Neural cell (in vitro differentiated cells): ENCODE measurements at regions not wholly inside any gene's neighbourhood (a gene's known extent, or its start where the extent isn't known, plus 50 kb on each side); places are given as distances from the start of the nearest gene placed in this dataset.
"Not testable (repeated sequence)": the region's sequence is repeated elsewhere in the genome, so short reads cannot be mapped to it uniquely, and the experiment has no call there.

ENCODE experiments used
- H2AFZ ChIP-seq: fragments of 200-600, 300-800 bp; sonication (generic), shearing (Covaris generic); 2 replicates; pipeline ENCODE4 v1.6.0; 2014; ENCODE audit warnings: low read depth, mild to moderate bottlenecking, antibody characterized with exemption, low read length, moderate library complexity
- H3F3A ChIP-seq: fragments of 200-600 bp; shearing (Covaris generic); 2 replicates; pipeline ENCODE4 v1.6.1; 2016; ENCODE audit warnings: mild to moderate bottlenecking, moderate library complexity, mixed read lengths, antibody characterized with exemption, low read length; ENCODE audit not compliant: insufficient read depth, poor library complexity, severe bottlenecking
- H3K27ac ChIP-seq: fragments of 200-600, 300-800 bp; sonication (generic), shearing (Covaris generic); 2 replicates; pipeline ENCODE4 v1.5.1; 2014; ENCODE audit warnings: mild to moderate bottlenecking, low read length, moderate library complexity
- H3K27me3 ChIP-seq: fragments of 300-800, 200-600 bp; sonication (generic), shearing (Covaris generic); 2 replicates; pipeline ENCODE4 v1.6.0; 2014; ENCODE audit warnings: mild to moderate bottlenecking, low read depth, low read length, moderate library complexity; ENCODE audit not compliant: insufficient read depth
- H3K36me3 ChIP-seq: fragments of 300-800, 200-600 bp; sonication (generic), shearing (Covaris generic); 2 replicates; pipeline ENCODE4 v1.5.1; 2014; ENCODE audit warnings: mild to moderate bottlenecking, antibody characterized with exemption, low read length, moderate library complexity; ENCODE audit not compliant: insufficient read depth
- H3K4me2 ChIP-seq: fragments of 300-800, 200-600 bp; sonication (generic), shearing (Covaris generic); 2 replicates; pipeline ENCODE4 v1.6.0; 2014; ENCODE audit warnings: mild to moderate bottlenecking, low read length
- H3K4me3 ChIP-seq: fragments of 300-800, 200-600 bp; sonication (generic), shearing (Covaris generic); 2 replicates; pipeline ENCODE4 v1.5.1; 2014; ENCODE audit warnings: mild to moderate bottlenecking, low read length, moderate library complexity
- H3K79me2 ChIP-seq: fragments of 200-600 bp; shearing (Covaris generic); replicated peaks from 2 replicates; pipeline ENCODE4 v1.6.0; 2014; ENCODE audit warnings: mild to moderate bottlenecking, low read length, moderate library complexity; ENCODE audit not compliant: insufficient read depth
- H3K9ac ChIP-seq: fragments of 300-800, 200-600 bp; sonication (generic), shearing (Covaris generic); 2 replicates; pipeline ENCODE4 v1.6.1; 2016; ENCODE audit warnings: mild to moderate bottlenecking, low read length, mixed read lengths
- H3K9me2 ChIP-seq: fragments of 200-600 bp; shearing (Covaris generic); 2 replicates; pipeline ENCODE4 v1.6.1; 2016; ENCODE audit warnings: mild to moderate bottlenecking, low read length, mixed read lengths; ENCODE audit not compliant: insufficient read depth
- H3K9me3 ChIP-seq: fragments of 200-600, 300-800 bp; sonication (generic), shearing (Covaris generic); 2 replicates; pipeline ENCODE4 v1.6.1; 2016; ENCODE audit warnings: mild to moderate bottlenecking, mixed run types, low read length, moderate library complexity, mixed read lengths
- H4K20me1 ChIP-seq: fragments of 200-600 bp; shearing (Covaris generic); 2 replicates; pipeline ENCODE4 v1.6.1; 2016; ENCODE audit warnings: mild to moderate bottlenecking, mixed run types; ENCODE audit not compliant: insufficient read depth
- CTCF ChIP-seq: fragments of 450-650 bp; IDR thresholded peaks from 2 replicates; pipeline ENCODE4 v1.5.1; 2014; ENCODE audit warnings: antibody characterized with exemption, mild to moderate bottlenecking, moderate library complexity; ENCODE audit not compliant: poor library complexity, severe bottlenecking
- EP300 ChIP-seq: fragments of 450-650 bp; conservative IDR thresholded peaks from 2 replicates; pipeline ENCODE4 v1.6.1; 2014; ENCODE audit warnings: antibody characterized with exemption, mild to moderate bottlenecking, moderate library complexity; ENCODE audit not compliant: poor library complexity, severe bottlenecking
- EZH2 ChIP-seq: fragments of 200-600, 300-800 bp; shearing (Covaris generic), sonication (generic); IDR thresholded peaks from 2 replicates; pipeline ENCODE4 v1.6.1; 2014; ENCODE audit warnings: antibody characterized with exemption, low read length, borderline replicate concordance, mild to moderate bottlenecking; ENCODE audit not compliant: insufficient read depth, poor library complexity, severe bottlenecking
- MXI1 ChIP-seq: fragments of 450-650 bp; conservative IDR thresholded peaks from 2 replicates; pipeline ENCODE4 v1.6.1; 2014; ENCODE audit warnings: antibody characterized with exemption, mild to moderate bottlenecking; ENCODE audit not compliant: poor library complexity, severe bottlenecking
- POLR2AphosphoS5 ChIP-seq: IDR thresholded peaks from 2 replicates; pipeline ENCODE4 v1.6.1; 2012
- RAD21 ChIP-seq: fragments of 450-650 bp; conservative IDR thresholded peaks from 2 replicates; pipeline ENCODE4 v1.6.1; 2014; ENCODE audit warnings: antibody characterized with exemption, mild to moderate bottlenecking, moderate library complexity
- REST ChIP-seq: IDR thresholded peaks from 2 replicates; pipeline ENCODE4 v1.6.1; 2012; ENCODE audit warnings: borderline replicate concordance
- SMC3 ChIP-seq: fragments of 450-650 bp; conservative IDR thresholded peaks from 2 replicates; pipeline ENCODE4 v1.6.1; 2014; ENCODE audit warnings: antibody characterized with exemption, mild to moderate bottlenecking, moderate library complexity; ENCODE audit not compliant: poor library complexity
- TAF1 ChIP-seq: IDR thresholded peaks from 2 replicates; pipeline ENCODE4 v1.6.1; 2012; ENCODE audit warnings: low read depth

GRCh38 chr18:38750751-38751150 lies 1185.2 kb upstream of the CELF4 start:
- H3K4me3 ChIP-seq = no peak overlapping the region
- H3F3A ChIP-seq = no peaks in the 10 kb centered on the region
- no peaks in the 10 kb centered on the region for H3K36me3 ChIP-seq
- no peaks in the 10 kb centered on the region for H3K9me2 ChIP-seq
- no peak overlapping the region for H3K27ac ChIP-seq
- TF ChIP-seq RAD21 (no peak), CTCF (no peak), MXI1 (no peak), EZH2 (no peak), TAF1 (no peak), EP300 (no peak), REST (no peak), POLR2AphosphoS5 (no peak)
- H3K27me3 ChIP-seq = no peaks in the 10 kb centered on the region
- no peaks in the 10 kb centered on the region for H3K79me2 ChIP-seq
- H2AFZ ChIP-seq = no peak overlapping the region
- H4K20me1 ChIP-seq = no peaks in the 10 kb centered on the region
- H3K4me2 ChIP-seq = no peak overlapping the region
- no peaks in the 10 kb centered on the region for H3K9me3 ChIP-seq
- no peak overlapping the region for H3K9ac ChIP-seq

- H3K9ac ChIP-seq = no peak overlapping the region
- TF ChIP-seq REST = no peak
- TF ChIP-seq EP300 = no peak
- no peak for TF ChIP-seq EZH2
- no peak for TF ChIP-seq CTCF
- no peak for TF ChIP-seq TAF1
- no peak for TF ChIP-seq SMC3
- TF ChIP-seq MXI1 = no peak
- no peak for TF ChIP-seq RAD21
- TF ChIP-seq POLR2AphosphoS5 = no peak
- no peaks in the 10 kb centered on the region for H3K27me3 ChIP-seq
- no peak overlapping the region for H2AFZ ChIP-seq
- H3K27ac ChIP-seq = no peak overlapping the region
- H3K9me3 ChIP-seq = no peaks in the 10 kb centered on the region
- H3K4me3 ChIP-seq = no peak overlapping the region
- no peaks in the 10 kb centered on the region for H3F3A ChIP-seq
- no peaks in the 10 kb centered on the region for H3K36me3 ChIP-seq
- H4K20me1 ChIP-seq = no peaks in the 10 kb centered on the region
- H3K4me2 ChIP-seq = no peak overlapping the region
- H3K9me2 ChIP-seq = no peaks in the 10 kb centered on the region
- no peaks in the 10 kb centered on the region for H3K79me2 ChIP-seq
Measured at GRCh38 chr18:38747153-38747552, 1181.6 kb upstream of the CELF4 start.

- not testable (repeated sequence) for H3K4me3 ChIP-seq, H2AFZ ChIP-seq, H3K9ac ChIP-seq, H3F3A ChIP-seq, H3K9me3 ChIP-seq, H3K79me2 ChIP-seq, H4K20me1 ChIP-seq, H3K36me3 ChIP-seq, H3K4me2 ChIP-seq, H3K9me2 ChIP-seq, H3K27me3 ChIP-seq, H3K27ac ChIP-seq
Measured at GRCh38 chr18:38720181-38720580, 1154.6 kb upstream of the CELF4 start.
